Endometrium (tissue), 2 donors: ENCODE measurements at regions not wholly inside any gene's neighbourhood (a gene's known extent, or its start where the extent isn't known, plus 50 kb on each side); places are given as distances from the start of the nearest gene placed in this dataset.
A peak's percentile ranks its signal among the peaks of the same experiment; 100 is the strongest.

Experiments used
- FAIRE-seq: peaks from 2 replicates; lab custom pipeline; 2012; peaks lifted over from hg19 to GRCh38; lab: Jason Lieb, UNC
- donor health status: control.
- donor health status: control.

- no peak for FAIRE-seq
These were observed 167.9 kb upstream of the AVPR1A start for GRCh38 chr12:63318933-63319332.

GRCh38 chr12:63318313-63318712 lies 167.3 kb upstream of the AVPR1A start:
- no peak for FAIRE-seq

GRCh38 chr12:63317880-63318279 lies 166.9 kb upstream of the AVPR1A start:
- FAIRE-seq = no peak

DNA sequence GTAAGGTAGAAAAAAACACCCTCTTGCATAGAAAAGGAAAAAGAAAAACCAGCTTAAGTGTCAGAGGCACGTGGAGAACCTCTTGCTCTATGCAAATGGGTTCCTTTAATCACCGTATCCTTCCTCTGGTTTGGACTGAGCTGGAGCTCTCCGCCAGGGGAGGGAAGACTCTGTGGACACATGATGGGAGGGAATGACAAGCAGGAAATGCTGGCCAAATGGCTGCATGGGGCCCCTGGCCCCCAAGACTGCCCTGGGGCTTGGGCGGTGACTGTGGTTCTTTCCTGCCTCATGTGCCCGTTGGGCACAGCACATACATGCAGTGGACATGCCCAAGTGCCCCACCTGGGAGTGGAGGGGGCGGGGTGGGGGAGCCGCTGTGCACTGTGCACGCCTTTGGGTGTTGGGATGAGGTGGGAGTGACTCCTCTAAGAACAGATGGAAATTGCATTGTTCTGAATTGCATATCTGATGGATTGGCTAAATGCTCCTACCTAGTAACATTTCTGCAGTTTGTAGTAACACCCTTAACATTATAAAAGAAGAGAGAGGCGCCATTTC lies 166.4 kb upstream of the AVPR1A start:
- no peak for FAIRE-seq

DNA sequence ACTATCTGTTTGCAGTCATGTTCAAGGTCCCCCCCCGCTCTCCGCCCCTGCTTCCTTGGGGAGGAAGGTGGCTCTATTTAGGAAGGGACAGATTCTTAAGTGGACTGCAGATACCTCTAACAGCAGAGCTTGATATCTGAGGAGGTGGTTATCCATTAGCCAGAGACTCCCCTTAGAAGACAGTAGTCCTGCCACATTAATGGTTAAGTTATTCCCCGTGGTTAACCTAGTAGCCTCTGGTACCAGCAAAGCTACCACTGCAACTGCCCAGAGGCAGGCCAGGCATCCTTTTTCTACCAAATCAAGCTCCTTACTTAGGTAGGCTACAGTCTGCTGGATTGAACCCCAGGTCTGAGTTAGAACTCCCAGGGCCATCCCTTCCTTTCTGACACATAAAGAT lies 162.1 kb upstream of the AVPR1A start:
- no peak for FAIRE-seq

- peak; percentile 80 for FAIRE-seq
These were observed 157.7 kb upstream of the AVPR1A start for GRCh38 chr12:63308671-63309070.

DNA sequence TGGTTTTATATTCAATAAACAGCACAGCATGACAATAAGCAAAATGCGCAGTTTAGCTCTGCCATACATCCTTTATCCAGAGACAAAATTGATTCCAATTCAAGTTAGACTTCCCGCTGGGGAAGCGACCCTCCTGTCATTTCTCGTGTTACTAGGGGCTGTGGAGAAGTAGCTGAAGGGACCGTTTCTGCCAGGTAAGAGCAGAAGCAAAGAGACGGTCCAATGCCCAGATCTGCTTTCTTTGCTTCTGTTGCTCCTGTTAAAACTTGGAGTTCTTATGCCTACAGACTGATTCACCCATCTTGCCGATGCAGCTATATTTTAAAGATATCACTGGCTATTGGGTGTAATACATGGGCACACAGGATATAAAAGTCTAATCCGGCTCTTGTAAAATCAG lies 156.8 kb upstream of the AVPR1A start:
- no peak for FAIRE-seq

DNA sequence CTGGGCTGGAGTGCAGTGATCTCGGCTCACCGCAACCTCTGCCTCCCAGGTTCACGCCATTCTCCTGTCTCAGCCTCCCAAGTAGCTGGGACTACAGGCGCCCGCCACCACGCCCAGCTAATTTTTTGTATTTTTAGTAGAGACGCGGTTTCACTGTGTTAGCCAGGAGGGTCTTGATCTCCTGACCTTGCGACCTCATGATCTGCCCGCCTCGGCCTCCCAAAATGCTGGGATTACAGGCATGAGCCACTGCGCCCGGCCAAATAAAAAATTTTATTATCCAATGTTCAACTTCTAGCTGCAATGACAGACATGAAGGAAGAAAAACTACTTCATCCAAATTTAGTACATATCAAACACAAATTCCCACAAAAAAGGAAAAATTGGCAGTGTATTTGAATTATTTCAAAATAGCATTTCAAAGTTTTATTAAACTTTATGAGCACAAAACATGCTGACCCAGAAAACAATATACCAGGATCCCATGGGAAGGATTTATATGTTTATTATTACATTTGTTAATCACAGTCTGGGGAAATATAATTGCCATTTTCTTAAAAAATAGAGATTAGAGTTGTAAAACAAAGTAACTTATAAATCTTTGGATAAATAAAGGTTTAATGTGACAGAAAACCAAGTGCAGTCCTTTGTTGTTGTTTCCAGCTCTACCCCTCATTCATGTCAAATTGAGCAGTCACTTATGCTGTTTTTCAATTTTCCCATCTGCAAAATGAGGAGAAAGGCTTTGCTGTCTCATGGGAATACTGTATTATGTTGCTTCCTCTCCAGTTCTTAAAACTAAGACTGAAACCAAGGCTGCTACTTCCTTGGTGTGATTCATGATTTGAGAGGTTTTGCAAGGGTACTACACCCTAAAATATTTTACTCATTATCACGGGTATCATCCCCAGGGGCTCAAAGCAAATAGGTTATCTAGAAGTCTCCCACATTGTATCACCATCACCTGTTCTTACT lies 155.2 kb upstream of the AVPR1A start:
- FAIRE-seq = peak; percentile 100

- FAIRE-seq = no peak
These were observed 153.9 kb upstream of the AVPR1A start for GRCh38 chr12:63304887-63305316.

DNA sequence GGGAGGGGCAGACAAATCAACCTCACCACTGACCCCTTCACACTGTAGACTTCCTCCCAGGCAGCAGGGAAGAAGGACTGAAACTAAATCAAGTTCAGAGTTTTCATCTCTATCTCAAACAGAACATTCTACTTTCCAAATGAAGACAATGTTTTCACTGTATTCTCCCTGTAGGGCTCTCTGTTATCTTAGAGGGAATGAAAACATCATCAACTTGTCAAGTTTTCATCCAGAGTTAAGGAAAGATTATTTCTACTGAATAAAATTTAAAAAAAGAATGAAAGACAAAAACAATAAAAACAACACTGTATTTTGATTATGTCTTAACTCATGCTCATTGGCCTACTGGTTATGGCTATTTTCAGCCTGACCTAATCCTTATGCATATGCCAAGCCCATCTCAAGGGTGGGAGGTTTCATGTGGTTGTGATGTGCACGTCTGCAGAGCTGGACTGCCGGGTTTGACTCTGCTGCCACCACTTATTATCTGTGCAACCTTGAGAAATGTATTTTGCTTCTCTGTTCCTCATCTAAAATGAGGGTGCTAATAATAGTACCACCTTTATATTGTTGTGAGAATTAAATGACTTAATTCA lies 152.0 kb upstream of the AVPR1A start:
- peak; percentile 98 for FAIRE-seq

DNA sequence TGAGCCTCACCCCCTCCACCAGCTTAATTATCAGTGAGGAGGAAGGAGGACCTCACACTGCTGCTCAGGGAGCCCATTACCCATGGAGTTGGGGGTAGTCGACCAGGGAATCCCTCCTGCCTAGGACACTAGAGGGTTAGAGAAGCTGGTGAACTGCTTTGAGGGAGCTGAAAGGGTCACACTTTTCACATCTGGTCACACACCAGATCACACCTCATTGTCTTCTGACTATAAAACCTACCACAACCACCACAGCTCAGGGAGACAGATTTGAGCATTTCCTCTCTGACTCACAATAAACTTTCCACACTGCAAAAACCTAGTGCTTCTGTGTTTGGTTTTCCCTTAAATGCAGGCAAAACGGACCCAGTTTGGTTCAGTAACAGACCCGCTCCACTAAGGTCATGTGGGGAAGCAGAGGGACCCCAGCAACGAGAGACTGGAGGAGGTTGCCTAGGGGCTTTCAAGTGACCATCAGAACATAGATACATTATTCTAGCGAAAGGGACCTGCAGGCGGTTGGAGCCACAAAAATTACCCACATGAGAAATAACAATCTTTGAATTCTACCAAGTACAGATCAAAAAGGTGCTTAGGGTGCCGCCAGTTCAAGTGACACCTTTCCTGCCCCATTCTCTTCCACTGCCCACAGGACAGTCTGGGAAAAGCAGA lies 151.4 kb upstream of the AVPR1A start:
- no peak for FAIRE-seq

- FAIRE-seq = no peak
These were observed 150.3 kb upstream of the AVPR1A start for GRCh38 chr12:63301311-63301710.

- FAIRE-seq = peak; percentile 73
These were observed 147.5 kb upstream of the AVPR1A start for GRCh38 chr12:63298386-63298930.

DNA sequence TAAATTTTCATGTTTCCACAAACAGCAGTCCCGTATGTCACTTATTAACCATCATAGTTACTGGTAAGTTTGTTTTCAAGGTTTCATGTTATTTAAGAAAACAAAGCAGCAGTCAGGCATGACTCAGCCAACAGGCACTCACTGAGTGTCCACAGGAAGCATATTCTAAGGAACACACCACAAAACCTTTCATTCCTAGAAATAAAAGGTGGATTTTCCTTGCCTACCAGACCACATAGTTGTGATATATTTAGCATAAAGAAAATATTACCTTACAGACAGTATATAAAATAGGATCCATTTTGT lies 143.3 kb upstream of the AVPR1A start:
- FAIRE-seq = no peak

GRCh38 chr12:63292471-63293221 lies 141.6 kb upstream of the AVPR1A start:
- no peak for FAIRE-seq

GRCh38 chr12:63276537-63277365 lies 125.8 kb upstream of the AVPR1A start:
- FAIRE-seq = no peak

DNA sequence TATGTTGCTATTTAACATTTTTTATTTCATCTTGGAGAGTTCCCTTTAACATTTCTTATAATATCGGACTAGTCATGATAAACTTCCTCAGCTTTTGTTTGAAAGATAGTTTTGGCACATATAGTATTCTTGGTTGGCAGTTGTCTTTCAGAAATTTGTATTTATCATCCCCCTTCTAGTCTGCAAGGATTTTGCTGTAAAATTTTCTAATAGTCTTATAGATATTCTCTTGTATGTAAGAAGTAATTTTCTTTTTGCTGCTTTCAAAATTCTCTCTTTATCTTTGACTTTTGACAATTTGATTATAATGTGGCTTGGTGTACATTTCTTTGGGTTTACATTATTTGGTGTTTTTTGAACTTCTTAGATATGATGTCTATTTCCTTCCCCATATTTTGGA lies 116.0 kb upstream of the AVPR1A start:
- no peak for FAIRE-seq

GRCh38 chr12:63264629-63265028 lies 113.6 kb upstream of the AVPR1A start:
- FAIRE-seq = no peak

DNA sequence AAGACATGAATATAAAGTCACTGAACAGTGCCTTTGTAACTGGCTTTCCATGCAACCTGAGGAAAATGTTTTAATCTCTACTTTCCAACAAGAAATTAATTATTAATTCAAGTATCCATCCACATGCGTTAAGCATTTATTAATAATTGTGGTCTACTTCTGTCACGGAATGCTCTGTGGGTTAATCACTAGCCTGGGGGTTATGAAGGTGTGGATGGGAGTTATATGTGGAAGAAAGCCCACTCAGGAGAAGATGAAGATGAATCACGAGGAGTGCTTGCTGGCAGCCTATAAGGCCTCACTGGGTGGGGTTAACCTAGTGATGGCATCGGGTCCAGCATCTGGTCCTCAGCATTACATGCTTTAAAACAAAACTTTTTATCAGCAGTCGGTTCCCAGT lies 99.5 kb upstream of the AVPR1A start:
- FAIRE-seq = no peak

GRCh38 chr12:63238892-63239291 lies 87.9 kb upstream of the AVPR1A start:
- no peak for FAIRE-seq

GRCh38 chr12:63232896-63233295 lies 81.9 kb upstream of the AVPR1A start:
- FAIRE-seq = no peak
